ENCODE measurements at regions not wholly inside any gene's neighbourhood (a gene's known extent, or its start where the extent isn't known, plus 50 kb on each side); places are given as distances from the start of the nearest gene placed in this dataset.

GRCh38 chr20:22802296-22802695 lies 217.9 kb upstream of the FOXA2 start:
- Histone ChIP-seq H3K4me1 (ENCODE audit: low read length) (no peaks in the 10 kb centered on the region), H2AFZ (ENCODE audit: low read depth, low read length) (no peak overlapping the region), H3K27ac (ENCODE audit: low read length) (no peak overlapping the region), H4K20me1 (ENCODE audit: insufficient read depth, low read length) (no peaks in the 10 kb centered on the region), H3K79me2 (ENCODE audit: low read length) (no peaks in the 10 kb centered on the region), H3K9me3 (ENCODE audit: insufficient read depth, low read length) (no peaks in the 10 kb centered on the region), H3K9ac (ENCODE audit: low read length) (no peak overlapping the region), H3K4me2 (ENCODE audit: low read length) (no peak overlapping the region), H3K36me3 (replicated peaks; ENCODE audit: low read depth, low read length) (no peaks in the 10 kb centered on the region), H3K4me3 (ENCODE audit: low read length) (no peak overlapping the region), H3K27me3 (ENCODE audit: low read depth, low read length) (peaks cover 14% of the 10 kb centered on the region; the same call in 1 of the 2 replicates)
- TF ChIP-seq CTCF (IDR thresholded peaks at IDR 0.05; ENCODE audit: low read depth, low read length) = no peak
- no peak for TF ChIP-seq EZH2phosphoT487 (IDR thresholded peaks at IDR 0.05; ENCODE audit: low read depth)

GRCh38 chr20:22805219-22805618 lies 220.8 kb upstream of the FOXA2 start:
- Histone ChIP-seq H3K4me1 (ENCODE audit: low read length) (no peaks in the 10 kb centered on the region), H2AFZ (ENCODE audit: low read depth, low read length) (no peak overlapping the region), H3K9ac (ENCODE audit: low read length) (no peak overlapping the region), H3K27ac (ENCODE audit: low read length) (no peak overlapping the region), H3K9me3 (ENCODE audit: insufficient read depth, low read length) (no peaks in the 10 kb centered on the region), H3K79me2 (ENCODE audit: low read length) (no peaks in the 10 kb centered on the region), H3K27me3 (ENCODE audit: low read depth, low read length) (peaks cover under 1% of the 10 kb centered on the region; the same call in 1 of the 2 replicates), H3K4me2 (ENCODE audit: low read length) (no peak overlapping the region), H3K36me3 (replicated peaks; ENCODE audit: low read depth, low read length) (no peaks in the 10 kb centered on the region), H3K4me3 (ENCODE audit: low read length) (no peak overlapping the region), H4K20me1 (ENCODE audit: insufficient read depth, low read length) (no peaks in the 10 kb centered on the region)
- TF ChIP-seq EZH2phosphoT487 (IDR thresholded peaks at IDR 0.05; ENCODE audit: low read depth) (no peak), CTCF (IDR thresholded peaks at IDR 0.05; ENCODE audit: low read depth, low read length) (no peak)

DNA sequence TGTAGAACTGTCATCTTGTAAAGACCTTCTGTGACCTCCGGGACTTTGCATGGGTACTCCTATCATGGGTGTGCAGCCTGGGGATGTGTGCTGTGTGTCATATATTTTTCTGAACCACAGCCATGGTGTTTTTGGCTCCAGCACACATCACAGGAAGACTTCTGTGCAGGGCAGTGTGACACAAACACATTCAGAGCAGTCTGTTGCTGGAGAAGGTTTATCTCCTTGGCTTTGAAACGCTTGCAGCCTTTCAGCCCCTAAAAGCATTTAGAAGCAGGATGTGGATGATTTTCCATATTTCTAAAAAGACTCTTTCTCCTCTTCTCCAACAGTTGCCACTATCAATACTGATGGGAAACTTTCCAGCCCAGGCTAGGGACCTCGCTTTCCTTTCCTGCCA lies 221.6 kb upstream of the FOXA2 start:
- H4K20me1 ChIP-seq (ENCODE audit: insufficient read depth, low read length) = no peaks in the 10 kb centered on the region
- no peak for TF ChIP-seq CTCF (IDR thresholded peaks at IDR 0.05; ENCODE audit: low read depth, low read length)
- H3K27me3 ChIP-seq (ENCODE audit: low read depth, low read length) = no peaks in the 10 kb centered on the region

DNA sequence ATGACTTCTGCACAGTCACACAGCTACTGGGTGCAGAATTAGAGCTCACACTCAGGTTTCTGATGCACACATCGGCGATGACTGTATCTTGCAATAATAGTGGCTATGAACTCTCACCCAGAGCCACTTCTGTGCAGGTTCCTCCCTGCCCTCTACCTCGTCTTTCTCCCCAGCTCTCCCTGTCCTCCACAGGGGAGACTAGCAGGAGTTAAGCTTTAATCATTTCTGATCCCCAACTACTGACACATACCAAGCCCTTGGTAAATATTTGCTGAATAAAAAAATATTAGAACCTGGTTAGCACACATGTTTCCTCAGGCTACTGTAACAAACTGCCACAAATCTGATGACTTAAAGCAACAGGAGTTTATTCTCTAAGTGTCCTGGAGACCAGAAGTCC lies 222.7 kb upstream of the FOXA2 start:
- no peak overlapping the region for H3K4me3 ChIP-seq (ENCODE audit: low read length)
- no peaks in the 10 kb centered on the region for H3K4me1 ChIP-seq (ENCODE audit: low read length)
- H3K9ac ChIP-seq (ENCODE audit: low read length) = no peak overlapping the region
- TF ChIP-seq CTCF (IDR thresholded peaks at IDR 0.05; ENCODE audit: low read depth, low read length) (no peak), EZH2phosphoT487 (IDR thresholded peaks at IDR 0.05; ENCODE audit: low read depth) (no peak)
- H3K27me3 ChIP-seq (ENCODE audit: low read depth, low read length) = no peaks in the 10 kb centered on the region
- H3K27ac ChIP-seq (ENCODE audit: low read length) = no peak overlapping the region
- no peak overlapping the region for H2AFZ ChIP-seq (ENCODE audit: low read depth, low read length)
- no peaks in the 10 kb centered on the region for H3K9me3 ChIP-seq (ENCODE audit: insufficient read depth, low read length)
- no peaks in the 10 kb centered on the region for H4K20me1 ChIP-seq (ENCODE audit: insufficient read depth, low read length)
- H3K79me2 ChIP-seq (ENCODE audit: low read length) = no peaks in the 10 kb centered on the region
- H3K36me3 ChIP-seq (replicated peaks; ENCODE audit: low read depth, low read length) = no peaks in the 10 kb centered on the region
- no peak overlapping the region for H3K4me2 ChIP-seq (ENCODE audit: low read length)

More for the DNA sequence above, 221.6 kb upstream of the FOXA2 start:
- no peak overlapping the region for H3K27ac ChIP-seq (ENCODE audit: low read length)
- H3K4me3 ChIP-seq (ENCODE audit: low read length) = no peak overlapping the region
- H3K79me2 ChIP-seq (ENCODE audit: low read length) = no peaks in the 10 kb centered on the region
- H3K36me3 ChIP-seq (replicated peaks; ENCODE audit: low read depth, low read length) = no peaks in the 10 kb centered on the region
- H2AFZ ChIP-seq (ENCODE audit: low read depth, low read length) = no peak overlapping the region
- H3K9me3 ChIP-seq (ENCODE audit: insufficient read depth, low read length) = no peaks in the 10 kb centered on the region
- no peaks in the 10 kb centered on the region for H3K4me1 ChIP-seq (ENCODE audit: low read length)
- no peak overlapping the region for H3K4me2 ChIP-seq (ENCODE audit: low read length)
- no peak overlapping the region for H3K9ac ChIP-seq (ENCODE audit: low read length)

Data from OCI-LY3 (cell line).